H4 (cell line): ENCODE measurements at regions not wholly inside any gene's neighbourhood (a gene's known extent, or its start where the extent isn't known, plus 50 kb on each side); places are given as distances from the start of the nearest gene placed in this dataset.

ENCODE experiments used
- DNase-seq: peaks from one replicate; pipeline ENCODE4 v3.0.0-alpha.2; 2015; ENCODE audit warnings: low spot score

DNA sequence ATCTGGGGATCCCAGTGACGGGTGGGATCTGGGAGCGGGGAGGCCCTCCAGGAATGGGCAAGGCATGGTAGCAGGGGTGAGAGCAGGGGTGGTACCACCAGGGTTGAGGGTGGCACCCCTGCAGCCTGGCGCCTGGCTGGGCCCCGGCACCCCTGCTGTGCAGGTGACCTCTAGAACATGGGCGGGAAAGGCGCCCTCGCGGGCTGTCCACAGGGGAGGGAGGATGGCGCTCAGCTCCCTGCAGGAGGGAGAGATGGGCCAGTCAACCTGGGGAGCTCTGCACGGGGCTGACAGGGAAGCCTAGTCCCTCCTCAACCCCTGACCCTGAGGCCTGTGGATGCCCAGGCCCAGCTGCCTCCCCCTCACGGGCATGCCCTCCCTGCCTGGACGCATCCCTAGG is 61.6 kb upstream of the SLCO4A1 start:
- DNase-seq = no peak

DNA sequence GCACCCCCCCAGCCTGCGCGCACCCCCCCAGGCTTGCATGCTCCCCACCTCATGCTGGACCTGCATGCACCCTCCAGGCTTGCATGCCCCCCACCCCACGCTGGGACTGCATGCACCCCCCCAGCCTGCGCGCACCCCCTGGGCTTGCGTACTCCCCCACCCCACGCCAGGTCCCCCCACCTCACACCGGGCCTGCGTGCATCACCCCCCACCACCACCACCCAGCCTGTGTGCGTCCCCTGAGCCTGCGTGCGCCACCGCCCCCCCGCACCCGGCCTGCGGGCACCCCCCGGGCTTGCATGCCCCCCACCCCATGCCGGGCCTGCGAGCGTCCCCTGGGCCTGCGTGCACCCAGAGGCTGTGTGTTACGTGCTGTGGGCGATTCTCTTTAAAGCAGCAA is 61.0 kb upstream of the SLCO4A1 start:
- DNase-seq = no peak

DNA sequence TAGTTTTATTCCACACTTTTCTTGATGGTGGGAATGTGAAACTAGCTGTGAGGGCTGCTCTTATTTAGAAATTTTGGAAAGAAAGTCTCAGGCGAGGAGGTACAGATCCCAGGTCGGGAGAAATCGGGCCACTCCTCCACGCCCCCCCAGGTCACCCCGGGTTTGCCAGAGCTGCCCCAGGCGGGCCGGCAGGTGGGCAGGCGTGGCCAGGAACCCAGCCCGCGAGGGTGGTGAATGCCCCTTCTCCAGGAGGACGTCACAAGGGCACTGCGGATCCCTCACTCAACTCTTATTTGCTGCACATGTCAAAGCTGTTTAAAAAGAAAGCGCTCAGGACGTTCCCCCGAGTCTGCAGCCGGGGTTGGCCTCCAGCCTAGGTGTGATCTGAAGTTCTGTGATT is 60.5 kb upstream of the SLCO4A1 start:
- no peak for DNase-seq

DNA sequence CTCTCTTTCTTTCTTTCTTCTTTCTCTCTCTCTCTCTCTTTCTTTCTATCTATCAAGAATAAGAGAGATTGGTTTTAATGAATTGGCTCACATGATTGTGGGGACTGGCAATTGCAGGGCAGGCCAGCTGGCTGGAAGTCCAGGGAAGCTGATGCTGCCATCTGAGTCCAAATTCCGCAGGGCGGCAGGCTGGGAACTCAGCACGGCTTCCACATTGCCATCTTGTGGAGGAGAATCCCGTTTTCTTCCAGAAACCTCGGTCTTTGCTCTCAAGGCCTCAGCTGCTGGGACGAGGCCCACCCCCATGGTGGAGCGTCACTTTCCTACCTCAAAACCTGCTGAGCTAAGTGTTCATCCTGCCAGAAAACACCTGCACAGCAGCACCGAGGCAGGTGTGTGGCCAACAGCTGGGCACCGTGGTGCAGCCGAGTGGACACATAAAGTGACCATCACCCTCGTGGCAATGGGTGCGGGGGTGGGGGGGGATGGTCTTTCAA is 58.8 kb upstream of the SLCO4A1 start:
- no peak for DNase-seq

DNA sequence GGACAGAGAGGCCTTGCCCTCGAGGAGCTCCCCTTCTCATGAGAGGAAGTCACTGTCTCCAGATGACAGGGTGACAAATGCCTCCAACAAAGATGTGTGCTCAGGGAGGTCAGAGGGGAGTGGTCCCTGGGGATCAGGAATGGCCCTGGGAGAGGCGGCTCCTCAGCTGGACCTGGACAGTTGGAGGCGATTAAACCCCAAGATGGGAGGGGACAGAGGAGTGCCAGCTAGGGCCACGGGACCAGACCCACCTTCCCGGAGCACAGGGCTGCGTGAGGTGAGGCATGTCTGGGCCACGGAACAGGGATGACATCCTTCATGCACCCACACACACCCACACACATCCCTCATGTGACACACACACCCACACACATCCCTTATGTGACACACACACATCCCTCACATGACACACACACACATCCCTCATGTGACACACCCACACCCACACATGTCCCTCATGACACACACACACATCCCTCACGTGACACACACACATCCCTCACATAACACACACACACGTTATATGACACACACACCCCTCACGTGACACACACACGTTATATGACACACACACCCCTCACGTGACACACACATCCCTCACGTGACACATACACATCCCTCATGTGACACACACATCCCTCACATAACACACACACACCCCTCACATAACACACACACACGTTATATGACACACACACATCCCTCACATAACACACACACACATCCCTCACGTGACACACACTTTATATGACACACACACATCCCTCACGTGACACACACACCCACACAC is 57.4 kb upstream of the SLCO4A1 start:
- no peak for DNase-seq

DNA sequence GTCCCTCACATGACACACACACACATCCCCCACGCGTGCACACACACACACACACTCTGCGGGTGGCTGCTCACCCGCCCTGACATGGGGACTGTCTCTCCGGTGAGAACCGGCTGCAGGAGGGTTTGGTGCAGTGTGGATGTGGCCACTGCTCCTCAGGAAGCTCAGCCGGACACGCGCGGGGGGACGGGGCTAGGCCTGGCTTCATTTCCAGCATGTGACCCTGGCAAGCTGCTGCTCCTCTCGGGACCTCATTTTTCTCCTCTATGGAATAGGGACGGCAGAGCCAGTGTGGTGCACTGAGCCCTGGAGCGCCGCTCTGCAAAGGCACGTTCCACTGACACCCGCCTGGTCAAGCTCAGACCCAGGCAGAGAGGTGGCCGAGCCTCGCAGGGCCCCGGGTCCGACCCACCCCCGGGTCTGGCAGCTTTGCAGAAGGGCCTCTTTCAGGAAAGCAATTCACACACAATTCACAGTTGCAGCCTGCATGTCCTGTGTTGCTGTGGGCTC is 56.8 kb upstream of the SLCO4A1 start:
- no peak for DNase-seq

DNA sequence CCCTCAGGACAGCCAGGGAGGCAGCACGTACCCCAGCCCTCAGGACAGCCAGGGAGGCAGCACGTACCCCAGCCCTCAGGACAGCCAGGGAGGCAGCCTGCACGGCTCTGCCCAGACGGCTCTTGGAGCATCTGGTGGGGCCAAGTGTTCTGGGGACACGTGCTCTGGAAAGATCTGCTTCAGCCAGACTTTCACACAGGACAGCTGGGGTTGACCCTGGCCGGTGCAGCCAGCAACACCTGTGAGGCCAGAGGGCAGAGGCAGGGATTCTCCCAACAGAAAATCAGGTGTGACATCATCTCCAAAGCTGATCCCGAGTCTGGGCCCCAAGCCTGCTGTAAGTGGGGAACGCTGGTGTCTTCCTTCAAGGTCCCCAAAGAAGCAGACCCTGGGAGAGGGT is 55.5 kb upstream of the SLCO4A1 start:
- DNase-seq = no peak

DNA sequence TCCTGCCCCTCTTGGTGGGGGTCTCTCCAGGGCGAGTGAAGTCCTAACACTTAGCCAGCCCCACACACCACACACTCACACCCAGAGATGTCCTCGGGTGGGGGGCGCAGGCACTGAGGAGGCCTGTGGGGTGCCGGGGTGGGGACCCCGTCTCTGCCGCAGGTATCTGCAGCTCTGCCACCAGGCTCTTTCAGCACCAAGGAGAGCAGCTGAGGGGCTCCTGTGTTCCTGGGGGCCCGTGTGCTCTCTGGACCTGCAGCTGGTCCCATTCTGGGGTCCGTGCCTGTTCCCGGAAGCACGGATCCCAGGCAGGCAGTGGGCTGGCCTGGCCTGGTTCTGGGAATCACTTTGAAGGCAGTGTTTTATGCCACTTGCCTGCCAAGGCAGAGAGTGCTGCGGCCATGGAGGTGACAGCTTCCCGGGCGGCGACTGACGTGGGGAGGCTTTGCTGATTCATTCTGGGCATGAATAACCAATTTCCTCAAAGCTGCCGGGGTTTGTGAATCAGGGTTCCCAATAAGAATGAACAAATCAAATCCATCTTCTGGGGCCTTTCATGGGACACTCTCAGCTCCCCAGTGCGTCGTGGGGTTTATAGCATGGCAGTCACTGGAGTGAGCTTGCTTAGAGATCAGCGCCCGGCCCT is 54.4 kb upstream of the SLCO4A1 start:
- DNase-seq = no peak

DNA sequence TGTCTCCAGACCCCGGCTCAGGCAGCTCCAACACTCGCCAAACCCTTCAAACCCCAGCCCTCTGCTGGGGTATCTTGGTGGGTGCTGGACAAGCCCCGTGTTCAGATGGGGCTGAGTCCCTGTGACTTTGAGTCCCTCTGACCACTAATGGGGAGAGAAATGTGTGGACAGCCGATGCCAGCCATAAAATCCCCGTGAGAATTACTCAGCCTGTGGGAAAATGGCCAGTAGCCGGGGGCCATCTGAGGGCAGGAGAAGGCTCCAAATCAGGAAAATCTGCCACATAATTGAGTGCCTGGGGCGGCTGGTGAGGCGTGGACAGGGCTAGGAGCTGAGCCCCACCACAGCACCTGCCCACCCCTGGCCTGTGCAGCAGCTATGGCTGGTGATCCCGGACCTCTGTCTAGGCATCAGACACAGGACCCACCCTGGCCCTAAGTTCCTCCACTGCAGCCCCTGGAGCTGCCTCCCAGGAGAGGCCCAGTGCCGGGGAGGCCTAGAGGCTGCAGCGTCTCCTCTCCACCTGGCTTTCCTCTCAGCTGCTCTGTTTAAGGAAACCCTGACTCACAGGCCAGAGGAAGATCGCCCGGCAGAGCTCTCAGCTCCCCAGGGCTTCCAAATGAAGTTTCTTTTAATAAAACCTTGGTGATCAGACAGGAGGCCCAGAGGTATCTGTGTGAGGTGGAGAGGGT is 53.7 kb upstream of the SLCO4A1 start:
- no peak for DNase-seq

DNA sequence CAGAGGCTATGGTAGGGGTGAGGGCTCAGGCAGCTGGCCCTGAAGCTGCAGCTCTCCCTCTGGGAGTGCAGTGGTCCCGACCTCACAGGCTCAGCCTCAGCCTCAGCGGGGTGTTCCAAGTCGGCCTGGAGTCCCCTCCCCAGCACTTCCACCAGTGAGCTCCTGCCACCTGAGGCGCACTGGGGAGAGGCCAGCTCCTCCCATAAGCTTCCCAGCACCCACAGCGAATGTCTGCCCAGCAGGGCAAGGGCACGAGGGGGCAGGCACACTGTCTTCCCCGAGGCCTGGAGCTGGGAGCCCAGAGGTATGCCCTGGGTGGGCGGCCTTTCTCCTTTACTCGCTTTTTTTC is 53.2 kb upstream of the SLCO4A1 start:
- no peak for DNase-seq

DNA sequence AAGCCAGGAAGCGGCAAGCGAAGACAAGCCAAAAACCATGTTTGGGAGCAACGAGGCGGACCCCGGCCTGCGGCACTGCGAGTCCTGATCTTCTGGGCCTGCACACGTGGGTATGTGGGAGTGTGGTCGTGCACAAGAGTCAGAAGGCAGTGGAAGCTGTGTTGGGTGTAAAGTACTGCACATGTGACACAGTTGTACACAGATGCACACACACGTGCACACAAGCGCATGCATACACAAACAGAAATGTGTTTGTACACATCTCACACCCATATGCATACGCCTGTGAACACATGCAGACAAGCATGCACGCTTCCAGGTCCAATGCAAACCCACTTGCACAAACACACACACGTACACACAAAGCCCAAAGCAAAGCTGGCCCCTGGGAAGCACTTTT is 52.6 kb upstream of the SLCO4A1 start:
- no peak for DNase-seq

DNA sequence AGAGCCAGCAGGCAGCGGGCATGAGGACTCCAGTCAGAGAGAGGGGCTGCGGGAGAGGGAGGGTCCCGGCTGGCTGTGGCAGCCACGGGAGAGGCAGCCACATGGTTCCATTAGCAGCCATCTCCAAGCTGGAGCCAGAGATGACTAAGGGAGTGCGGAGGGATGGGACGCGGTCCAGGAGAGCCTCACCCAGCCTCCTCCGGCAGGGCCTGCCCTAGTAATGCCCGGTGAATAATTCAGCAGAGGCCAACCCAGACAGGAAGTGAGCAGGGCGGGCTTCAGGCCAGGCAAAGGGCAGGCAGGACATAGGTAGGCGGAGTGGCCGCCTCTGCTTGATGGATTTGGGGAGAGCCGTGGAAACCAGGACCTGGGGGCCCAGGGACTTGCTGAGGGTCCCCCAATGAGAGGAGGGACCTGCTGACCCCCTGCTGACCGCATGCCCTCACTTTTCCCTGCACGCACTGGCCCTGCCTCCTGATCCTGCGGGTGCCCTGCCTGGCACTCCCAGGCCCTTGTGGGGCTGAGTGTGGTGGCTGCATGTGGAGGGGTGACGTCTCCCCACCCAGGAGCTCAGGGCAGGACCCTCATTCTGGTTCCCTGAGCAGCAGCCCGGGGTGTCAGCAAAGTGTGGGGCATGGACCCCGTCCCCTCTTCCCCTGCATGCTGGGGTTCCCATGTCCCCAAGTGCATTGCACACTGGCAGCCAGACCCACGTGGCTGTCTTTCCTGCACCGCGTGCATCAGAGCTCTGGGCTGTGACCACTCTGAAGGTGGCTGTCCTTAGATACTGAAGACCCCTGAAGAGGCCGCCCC is 51.8 kb upstream of the SLCO4A1 start:
- peak; percentile 82 for DNase-seq

DNA sequence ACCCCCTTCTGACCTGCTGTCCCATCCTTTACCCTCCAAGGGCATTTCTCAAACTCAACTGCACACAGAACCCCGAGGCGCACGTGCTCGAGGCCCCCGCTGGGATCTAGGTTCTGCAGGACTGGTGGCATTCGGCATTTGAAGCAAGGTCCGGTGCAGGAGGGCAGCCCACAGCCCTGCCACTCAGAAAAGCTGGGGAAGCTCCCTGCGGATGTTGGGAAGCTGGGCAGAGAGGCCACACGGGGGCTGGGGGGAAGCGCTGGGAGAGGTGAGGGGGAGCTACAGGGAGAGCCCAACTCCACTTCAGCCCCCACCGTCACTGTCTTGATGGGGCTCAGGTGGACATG is 51.2 kb upstream of the SLCO4A1 start:
- DNase-seq = no peak

DNA sequence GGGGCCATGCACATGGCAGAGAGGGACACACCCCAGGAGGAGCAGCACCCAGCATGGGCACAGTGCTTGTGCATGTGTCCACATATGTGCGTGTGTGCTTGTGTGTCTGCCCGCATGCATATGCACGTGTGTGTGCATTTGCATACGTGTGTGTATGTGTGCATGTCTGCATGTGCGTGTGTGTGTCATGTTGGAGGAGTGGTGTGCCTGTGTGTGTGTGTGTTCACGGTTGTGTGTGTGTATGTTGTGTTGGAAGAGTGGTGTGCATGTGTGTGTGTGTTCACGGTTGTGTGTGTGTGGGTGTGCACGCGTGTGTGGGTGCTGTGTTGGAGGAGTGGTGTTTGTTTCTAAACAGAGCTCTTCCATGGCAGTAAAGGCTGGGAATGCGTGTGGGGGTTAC is 50.7 kb upstream of the SLCO4A1 start:
- DNase-seq = no peak
